OCI-LY1 (cell line): ENCODE measurements at regions not wholly inside any gene's neighbourhood (a gene's known extent, or its start where the extent isn't known, plus 50 kb on each side); places are given as distances from the start of the nearest gene placed in this dataset.

Source experiments
- H2AFZ ChIP-seq: fragments of 200-600 bp; sonication (generic), shearing (Covaris generic); 2 replicates; pipeline ENCODE4 v1.6.0; 2014; ENCODE audit warnings: antibody characterized with exemption, mild to moderate bottlenecking, low read length
- H3F3A ChIP-seq: fragments of 200-600 bp; sonication (generic), shearing (Covaris generic); 2 replicates; pipeline ENCODE4 v1.6.0; 2014; ENCODE audit warnings: mild to moderate bottlenecking, antibody characterized with exemption, low read length, moderate library complexity; ENCODE audit not compliant: insufficient read depth
- H3K27ac ChIP-seq: fragments of 200-600 bp; sonication (generic); 2 replicates; pipeline ENCODE4 v1.5.1; 2014; ENCODE audit warnings: low read length, mixed run types, mild to moderate bottlenecking, low read depth; ENCODE audit not compliant: poor library complexity, severe bottlenecking
- H3K27me3 ChIP-seq: fragments of 200-600 bp; sonication (generic); 2 replicates; pipeline ENCODE4 v1.6.0; 2014; ENCODE audit warnings: antibody characterized with exemption, mild to moderate bottlenecking, low read length, moderate library complexity; ENCODE audit not compliant: insufficient read depth
- H3K36me3 ChIP-seq: fragments of 200-600 bp; sonication (generic); 2 replicates; pipeline ENCODE4 v1.6.1; 2014; ENCODE audit warnings: mild to moderate bottlenecking, antibody characterized with exemption, low read length, moderate library complexity, mixed read lengths; ENCODE audit not compliant: insufficient read depth
- H3K4me1 ChIP-seq: fragments of 200-600 bp; sonication (generic); 2 replicates; pipeline ENCODE4 v1.5.1; 2014; ENCODE audit warnings: mild to moderate bottlenecking, low read length, moderate library complexity; ENCODE audit not compliant: insufficient read depth, severe bottlenecking
- H3K4me2 ChIP-seq: fragments of 200-600 bp; sonication (generic), shearing (Covaris generic); 2 replicates; pipeline ENCODE4 v1.6.1; 2014; ENCODE audit warnings: low read length
- H3K4me3 ChIP-seq: fragments of 200-600 bp; sonication (generic); 2 replicates; pipeline ENCODE4 v1.5.1; 2014; ENCODE audit warnings: low read length, low read depth, mild to moderate bottlenecking, mixed read lengths; ENCODE audit not compliant: poor library complexity, severe bottlenecking
- H3K79me2 ChIP-seq: fragments of 200-600 bp; shearing (Covaris generic); 2 replicates; pipeline ENCODE4 v1.6.1; 2016; ENCODE audit warnings: mixed run types, low read length, mixed read lengths; ENCODE audit not compliant: insufficient read depth
- H3K9ac ChIP-seq: fragments of 200-600 bp; sonication (generic), shearing (Covaris generic); 2 replicates; pipeline ENCODE4 v1.6.1; 2014; ENCODE audit warnings: mild to moderate bottlenecking, low read length, mixed read lengths
- H3K9me2 ChIP-seq: fragments of 200-600 bp; sonication (generic), shearing (Covaris generic); 2 replicates; pipeline ENCODE4 v1.6.1; 2014; ENCODE audit warnings: low read depth, mild to moderate bottlenecking, low read length, mixed read lengths
- H3K9me3 ChIP-seq: fragments of 200-600 bp; shearing (Covaris generic); 2 replicates; pipeline ENCODE4 v1.6.1; 2014; ENCODE audit warnings: low read length, mixed read lengths
- H4K20me1 ChIP-seq: fragments of 200-600 bp; sonication (generic), shearing (Covaris generic); 2 replicates; pipeline ENCODE4 v1.6.0; 2016; ENCODE audit warnings: mild to moderate bottlenecking, low read length; ENCODE audit not compliant: insufficient read depth
- CTCF ChIP-seq: fragments of 200-600 bp; sonication (generic), shearing (Covaris generic); IDR thresholded peaks from 2 replicates; pipeline ENCODE4 v1.5.1; 2017; ENCODE audit warnings: mild to moderate bottlenecking, antibody characterized with exemption, low read length, moderate library complexity, mixed read lengths
- EZH2 ChIP-seq: fragments of 200-600 bp; sonication (generic), shearing (Covaris generic); IDR thresholded peaks from 2 replicates; pipeline ENCODE4 v1.8.0; 2017; ENCODE audit warnings: borderline replicate concordance, mixed run types, mild to moderate bottlenecking, antibody characterized with exemption, low read length, moderate library complexity, mixed read lengths

- H3K9me2 ChIP-seq, result no peaks in the 10 kb centered on the region
- H3K4me3 ChIP-seq, result no peak overlapping the region
- H4K20me1 ChIP-seq, result no peaks in the 10 kb centered on the region
- H3K27me3 ChIP-seq, result no peaks in the 10 kb centered on the region; the same call in 1 of the 2 replicates
- H3F3A ChIP-seq, result no peaks in the 10 kb centered on the region
- no peak overlapping the region for H2AFZ ChIP-seq
- H3K79me2 ChIP-seq, result no peaks in the 10 kb centered on the region
- no peak overlapping the region for H3K27ac ChIP-seq
- no peaks in the 10 kb centered on the region for H3K4me1 ChIP-seq
- no peak overlapping the region for H3K4me2 ChIP-seq
- H3K9me3 ChIP-seq, result no peaks in the 10 kb centered on the region
- H3K9ac ChIP-seq, result no peak overlapping the region
- TF ChIP-seq CTCF (no peak), EZH2 (no peak)
- no peaks in the 10 kb centered on the region for H3K36me3 ChIP-seq
Observed at GRCh38 chr18:10045296-10045891, 131.6 kb downstream of the VAPA start.

DNA sequence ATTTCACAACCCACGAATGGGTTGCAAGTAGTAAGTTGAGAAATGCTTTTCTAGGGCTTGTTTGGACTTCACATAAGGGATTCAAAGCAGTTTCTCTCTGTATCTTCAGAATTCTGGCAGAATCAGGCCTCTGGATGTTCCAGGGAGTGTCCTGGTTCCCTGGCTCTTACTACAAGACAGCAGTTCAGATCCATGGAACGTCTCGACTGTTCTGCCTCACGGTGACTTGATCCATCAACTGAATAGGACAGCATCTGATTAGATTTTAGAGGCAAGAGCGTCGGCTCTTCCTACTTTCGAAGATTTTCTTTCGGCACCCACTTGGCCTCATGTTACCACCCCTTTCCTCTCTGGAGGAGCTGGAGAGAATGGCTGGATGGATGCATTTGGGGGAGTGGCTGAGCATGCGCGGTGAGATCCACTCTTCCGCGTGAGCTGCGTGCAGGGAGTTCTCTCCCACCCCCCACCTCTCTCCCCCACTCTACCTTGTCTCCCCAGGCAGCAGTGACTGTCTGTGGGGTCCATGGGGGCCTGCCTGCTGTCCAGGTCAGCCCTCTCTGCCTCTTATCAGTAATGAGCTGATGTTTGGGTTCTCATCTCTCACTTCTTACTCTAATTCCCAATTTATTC, 132.5 kb downstream of the VAPA start:
- H3F3A ChIP-seq, result no peaks in the 10 kb centered on the region
- no peak overlapping the region for H3K27ac ChIP-seq
- H3K79me2 ChIP-seq, result no peaks in the 10 kb centered on the region
- H3K9me3 ChIP-seq, result no peaks in the 10 kb centered on the region
- no peak overlapping the region for H3K4me2 ChIP-seq
- no peak for TF ChIP-seq EZH2
- TF ChIP-seq CTCF, result no peak
- no peaks in the 10 kb centered on the region for H3K4me1 ChIP-seq
- H2AFZ ChIP-seq, result no peak overlapping the region
- no peaks in the 10 kb centered on the region for H3K9me2 ChIP-seq
- no peak overlapping the region for H3K4me3 ChIP-seq
- no peaks in the 10 kb centered on the region; the same call in 1 of the 2 replicates for H3K27me3 ChIP-seq
- no peak overlapping the region for H3K9ac ChIP-seq
- H3K36me3 ChIP-seq, result no peaks in the 10 kb centered on the region
- no peaks in the 10 kb centered on the region for H4K20me1 ChIP-seq

DNA sequence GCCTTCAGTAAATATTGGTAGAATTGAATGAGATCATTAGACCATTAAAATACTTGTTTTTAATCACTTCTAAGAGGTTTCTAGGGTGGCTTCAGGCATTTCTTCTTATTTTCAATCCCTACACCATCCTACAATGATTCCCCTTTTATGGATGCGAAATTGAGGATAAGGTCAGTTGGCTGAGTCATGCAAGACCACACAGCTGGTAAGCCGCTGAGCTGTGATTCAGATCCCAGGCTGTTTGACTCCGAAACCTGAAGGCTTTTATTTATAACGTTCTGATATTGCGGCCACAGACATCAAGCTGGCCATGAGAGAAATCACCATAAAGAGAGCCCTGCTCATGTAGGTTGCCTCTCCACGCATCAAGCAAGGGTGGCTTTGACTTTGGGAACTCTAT, 133.4 kb downstream of the VAPA start:
- Histone ChIP-seq H3K4me1 (no peaks in the 10 kb centered on the region), H3K9me2 (no peaks in the 10 kb centered on the region), H3K36me3 (no peaks in the 10 kb centered on the region), H3K9ac (no peak overlapping the region), H3K9me3 (no peaks in the 10 kb centered on the region), H4K20me1 (no peaks in the 10 kb centered on the region), H3K4me2 (no peak overlapping the region), H3K27ac (no peak overlapping the region), H2AFZ (no peak overlapping the region), H3F3A (no peaks in the 10 kb centered on the region), H3K79me2 (no peaks in the 10 kb centered on the region), H3K4me3 (no peak overlapping the region), H3K27me3 (no peaks in the 10 kb centered on the region; the same call in 1 of the 2 replicates)
- TF ChIP-seq CTCF, result no peak
- no peak for TF ChIP-seq EZH2
